DOHH2 (cell line): ENCODE measurements at regions not wholly inside any gene's neighbourhood (a gene's known extent, or its start where the extent isn't known, plus 50 kb on each side); places are given as distances from the start of the nearest gene placed in this dataset.

Source experiments
- EZH2phosphoT487 ChIP-seq: fragments of 200-600 bp; sonication (generic); IDR thresholded peaks from 2 replicates; pipeline ENCODE4 v1.6.1; 2017; ENCODE audit warnings: borderline replicate concordance, mild to moderate bottlenecking, antibody characterized with exemption, low read length, moderate library complexity, mixed read lengths
- TF ChIP-seq, protein P1 (sequence below): fragments of 200-600 bp; sonication (generic); IDR thresholded peaks from one replicate; pipeline ENCODE4 v1.5.1; 2014; ENCODE audit warnings: antibody characterized with exemption, mild to moderate bottlenecking, low read depth, low read length; ENCODE audit not compliant: poor library complexity, severe bottlenecking

DNA sequence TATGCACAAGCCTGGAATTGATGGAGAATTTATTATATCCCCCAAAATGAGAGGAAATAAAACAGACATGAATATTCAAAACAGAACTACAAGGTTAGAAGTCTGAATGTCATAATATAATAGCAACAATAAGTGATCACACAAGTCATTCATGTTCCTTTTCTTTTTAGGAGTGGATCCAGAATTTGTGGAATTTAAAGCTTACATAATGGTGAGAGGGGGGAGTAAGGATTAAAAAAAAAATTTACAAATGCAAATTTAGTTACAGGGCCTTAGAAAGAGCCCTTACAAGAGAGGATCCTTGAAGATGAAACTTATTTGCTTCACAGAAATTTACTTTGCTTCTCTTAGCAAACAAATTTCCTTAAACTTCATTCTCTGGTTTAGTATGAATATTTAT, 716.1 kb upstream of the CXADR start:
- TF ChIP-seq, protein P1, sequence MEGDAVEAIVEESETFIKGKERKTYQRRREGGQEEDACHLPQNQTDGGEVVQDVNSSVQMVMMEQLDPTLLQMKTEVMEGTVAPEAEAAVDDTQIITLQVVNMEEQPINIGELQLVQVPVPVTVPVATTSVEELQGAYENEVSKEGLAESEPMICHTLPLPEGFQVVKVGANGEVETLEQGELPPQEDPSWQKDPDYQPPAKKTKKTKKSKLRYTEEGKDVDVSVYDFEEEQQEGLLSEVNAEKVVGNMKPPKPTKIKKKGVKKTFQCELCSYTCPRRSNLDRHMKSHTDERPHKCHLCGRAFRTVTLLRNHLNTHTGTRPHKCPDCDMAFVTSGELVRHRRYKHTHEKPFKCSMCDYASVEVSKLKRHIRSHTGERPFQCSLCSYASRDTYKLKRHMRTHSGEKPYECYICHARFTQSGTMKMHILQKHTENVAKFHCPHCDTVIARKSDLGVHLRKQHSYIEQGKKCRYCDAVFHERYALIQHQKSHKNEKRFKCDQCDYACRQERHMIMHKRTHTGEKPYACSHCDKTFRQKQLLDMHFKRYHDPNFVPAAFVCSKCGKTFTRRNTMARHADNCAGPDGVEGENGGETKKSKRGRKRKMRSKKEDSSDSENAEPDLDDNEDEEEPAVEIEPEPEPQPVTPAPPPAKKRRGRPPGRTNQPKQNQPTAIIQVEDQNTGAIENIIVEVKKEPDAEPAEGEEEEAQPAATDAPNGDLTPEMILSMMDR: no peak
- TF ChIP-seq EZH2phosphoT487: no peak
